ENCODE measurements at regions not wholly inside any gene's neighbourhood (a gene's known extent, or its start where the extent isn't known, plus 50 kb on each side); places are given as distances from the start of the nearest gene placed in this dataset.

- no peaks in the 10 kb centered on the region for H3K9me3 Mint-ChIP-seq (ENCODE audit: low read depth)
- no peak for TF ChIP-seq CTCF (IDR thresholded peaks at IDR 0.05; ENCODE audit: unreplicated experiment)
- H3K4me3 Mint-ChIP-seq (ENCODE audit: low read depth) = no peak overlapping the region
- H3K4me1 Mint-ChIP-seq (ENCODE audit: low read depth) = no peaks in the 10 kb centered on the region
- H3K36me3 Mint-ChIP-seq (ENCODE audit: insufficient read depth) = no peaks in the 10 kb centered on the region
- no peak for DNase-seq (ENCODE audit: low spot score, unreplicated experiment)
- peaks cover 12% of the 10 kb centered on the region for H3K27me3 Mint-ChIP-seq
- H3K27ac Mint-ChIP-seq = no peak overlapping the region
Measured at GRCh38 chr9:90058182-90058763, 453.5 kb downstream of the GADD45G start.

- Mint-ChIP-seq H3K27me3 (peaks cover 7% of the 10 kb centered on the region), H3K4me1 (ENCODE audit: low read depth) (no peaks in the 10 kb centered on the region), H3K27ac (no peak overlapping the region), H3K9me3 (ENCODE audit: low read depth) (no peaks in the 10 kb centered on the region), H3K36me3 (ENCODE audit: insufficient read depth) (no peaks in the 10 kb centered on the region), H3K4me3 (ENCODE audit: low read depth) (no peak overlapping the region)
- DNase-seq (ENCODE audit: low spot score, unreplicated experiment) = no peak
- TF ChIP-seq CTCF (IDR thresholded peaks at IDR 0.05; ENCODE audit: unreplicated experiment) = no peak
Measured at GRCh38 chr9:90059436-90059835, 454.6 kb downstream of the GADD45G start.

- H3K27me3 Mint-ChIP-seq = peaks cover 4% of the 10 kb centered on the region
- H3K27ac Mint-ChIP-seq = no peak overlapping the region
- no peaks in the 10 kb centered on the region for H3K36me3 Mint-ChIP-seq (ENCODE audit: insufficient read depth)
- no peaks in the 10 kb centered on the region for H3K9me3 Mint-ChIP-seq (ENCODE audit: low read depth)
- DNase-seq (ENCODE audit: low spot score, unreplicated experiment) = no peak
- no peak overlapping the region for H3K4me3 Mint-ChIP-seq (ENCODE audit: low read depth)
- no peaks in the 10 kb centered on the region for H3K4me1 Mint-ChIP-seq (ENCODE audit: low read depth)
- no peak for TF ChIP-seq CTCF (IDR thresholded peaks at IDR 0.05; ENCODE audit: unreplicated experiment)
Measured at GRCh38 chr9:90060256-90060655, 455.4 kb downstream of the GADD45G start.

- no peak for TF ChIP-seq CTCF (IDR thresholded peaks at IDR 0.05; ENCODE audit: unreplicated experiment)
- no peak overlapping the region for H3K4me3 Mint-ChIP-seq (ENCODE audit: low read depth)
- DNase-seq (ENCODE audit: low spot score, unreplicated experiment) = no peak
- no peaks in the 10 kb centered on the region for H3K9me3 Mint-ChIP-seq (ENCODE audit: low read depth)
- no peak overlapping the region for H3K27ac Mint-ChIP-seq
- peaks cover 1% of the 10 kb centered on the region for H3K27me3 Mint-ChIP-seq
- H3K4me1 Mint-ChIP-seq (ENCODE audit: low read depth) = no peaks in the 10 kb centered on the region
- no peaks in the 10 kb centered on the region for H3K36me3 Mint-ChIP-seq (ENCODE audit: insufficient read depth)
Measured at GRCh38 chr9:90061187-90061586, 456.4 kb downstream of the GADD45G start.

- Mint-ChIP-seq H3K27me3 (peaks cover 6% of the 10 kb centered on the region), H3K4me3 (ENCODE audit: low read depth) (no peak overlapping the region), H3K9me3 (ENCODE audit: low read depth) (no peaks in the 10 kb centered on the region), H3K36me3 (ENCODE audit: insufficient read depth) (no peaks in the 10 kb centered on the region), H3K4me1 (ENCODE audit: low read depth) (no peaks in the 10 kb centered on the region), H3K27ac (no peak overlapping the region)
- TF ChIP-seq CTCF (IDR thresholded peaks at IDR 0.05; ENCODE audit: unreplicated experiment) = no peak
- no peak for DNase-seq (ENCODE audit: low spot score, unreplicated experiment)
Measured at GRCh38 chr9:90062982-90063381, 458.2 kb downstream of the GADD45G start.
